SK-N-SH treated with all-trans-retinoic acid at 6 μM for 48 hours (cell line): ENCODE measurements at regions not wholly inside any gene's neighbourhood (a gene's known extent, or its start where the extent isn't known, plus 50 kb on each side); places are given as distances from the start of the nearest gene placed in this dataset.

Experiments
- ATAC-seq: fragments of 200-7000 bp; cut with Tn5 transposase; 3 replicates; pipeline ENCODE4 v1.9.1; 2020; ENCODE audit warnings: mild to moderate bottlenecking, moderate library complexity
- ARNTL ChIP-seq: fragments of 450-650 bp; formaldehyde crosslinking; IDR thresholded peaks from 2 replicates; pipeline ENCODE4 v1.5.0; 2020; ENCODE audit warnings: low read depth, mild to moderate bottlenecking, moderate library complexity, borderline replicate concordance
- BACH2 ChIP-seq: fragments of 250-450 bp; sonication (Bioruptor Pico); IDR thresholded peaks from 2 replicates; pipeline ENCODE4 v1.9.0; 2021; ENCODE audit warnings: mild to moderate bottlenecking, borderline replicate concordance
- CREB5 ChIP-seq: fragments of 250-450 bp; sonication (Bioruptor Pico); IDR thresholded peaks from 2 replicates; pipeline ENCODE4 v1.5.1; 2020; ENCODE audit warnings: low read depth, mild to moderate bottlenecking, moderate library complexity
- CSDC2 ChIP-seq: fragments of 250-450 bp; sonication (Bioruptor Pico); IDR thresholded peaks from 2 replicates; pipeline ENCODE4 v1.5.0; 2020; ENCODE audit warnings: mild to moderate bottlenecking, moderate library complexity
- CSRNP3 ChIP-seq: fragments of 250-450 bp; sonication (Bioruptor Pico); IDR thresholded peaks from 2 replicates; pipeline ENCODE4 v1.5.1; 2021; ENCODE audit warnings: mild to moderate bottlenecking, moderate library complexity
- ESRRG ChIP-seq: fragments of 250-450 bp; sonication (Bioruptor Pico); IDR thresholded peaks from 2 replicates; pipeline ENCODE4 v1.6.1; 2021; ENCODE audit warnings: mild to moderate bottlenecking
- GLIS3 ChIP-seq: fragments of 250-450 bp; sonication (Bioruptor Pico); IDR thresholded peaks from 2 replicates; pipeline ENCODE4 v1.5.0; 2020; ENCODE audit warnings: mild to moderate bottlenecking, moderate library complexity
- ISL1 ChIP-seq: fragments of 250-450 bp; sonication (Bioruptor Pico); IDR thresholded peaks from 2 replicates; pipeline ENCODE4 v2.1.2; 2022; ENCODE audit warnings: mild to moderate bottlenecking, moderate library complexity
- OSR1 ChIP-seq: fragments of 250-450 bp; sonication (Bioruptor Pico); IDR thresholded peaks from 2 replicates; pipeline ENCODE4 v1.8.0; 2022; ENCODE audit warnings: moderate library complexity, mild to moderate bottlenecking, inconsistent platforms
- PATZ1 ChIP-seq: fragments of 250-450 bp; sonication (Bioruptor Pico); IDR thresholded peaks from 2 replicates; pipeline ENCODE4 v1.8.0; 2020; ENCODE audit warnings: mild to moderate bottlenecking, moderate library complexity, borderline replicate concordance
- POU6F1 ChIP-seq: fragments of 250-450 bp; sonication (Bioruptor Pico); IDR thresholded peaks from 2 replicates; pipeline ENCODE4 v1.8.0; 2021; ENCODE audit warnings: low read depth, mild to moderate bottlenecking, moderate library complexity, borderline replicate concordance
- PPARA ChIP-seq: fragments of 250-450 bp; sonication (Bioruptor Pico); IDR thresholded peaks from 2 replicates; pipeline ENCODE4 v1.5.0; 2020; ENCODE audit warnings: mild to moderate bottlenecking, borderline replicate concordance
- RARB ChIP-seq: fragments of 250-450 bp; sonication (Bioruptor Pico); IDR thresholded peaks from 2 replicates; pipeline ENCODE4 v1.8.0; 2021; ENCODE audit warnings: mild to moderate bottlenecking, moderate library complexity
- SNAI2 ChIP-seq: fragments of 250-450 bp; sonication (Bioruptor Pico); IDR thresholded peaks from 2 replicates; pipeline ENCODE4 v1.5.0; 2020; ENCODE audit warnings: mild to moderate bottlenecking, moderate library complexity
- TCF4 ChIP-seq: fragments of 250-450 bp; sonication (Bioruptor Pico); IDR thresholded peaks from 2 replicates; pipeline ENCODE4 v1.8.0; 2021; ENCODE audit warnings: mild to moderate bottlenecking, moderate library complexity, borderline replicate concordance
- TOX ChIP-seq: fragments of 250-450 bp; sonication (Bioruptor Pico); IDR thresholded peaks from 2 replicates; pipeline ENCODE4 v1.8.0; 2021; ENCODE audit warnings: mild to moderate bottlenecking, moderate library complexity, borderline replicate concordance
- ZC3H10 ChIP-seq: fragments of 250-450 bp; sonication (Bioruptor Pico); IDR thresholded peaks from 2 replicates; pipeline ENCODE4 v1.5.1; 2021; ENCODE audit warnings: mild to moderate bottlenecking, moderate library complexity
- ZFP3 ChIP-seq: fragments of 250-450 bp; sonication (Bioruptor Pico); IDR thresholded peaks from 2 replicates; pipeline ENCODE4 v1.5.0; 2020; ENCODE audit warnings: mild to moderate bottlenecking, moderate library complexity
- ZFP30 ChIP-seq: fragments of 450-650 bp; formaldehyde crosslinking; IDR thresholded peaks from 2 replicates; pipeline ENCODE4 v1.5.0; 2022; ENCODE audit warnings: mild to moderate bottlenecking, moderate library complexity
- ZNF565 ChIP-seq: fragments of 450-650 bp; formaldehyde crosslinking; conservative IDR thresholded peaks from 2 replicates; pipeline ENCODE4 v1.5.0; 2020; ENCODE audit warnings: low read depth, mild to moderate bottlenecking, moderate library complexity
- ZNF70 ChIP-seq: fragments of 450-650 bp; formaldehyde crosslinking; IDR thresholded peaks from 2 replicates; pipeline ENCODE4 v1.5.0; 2020; ENCODE audit warnings: mild to moderate bottlenecking, moderate library complexity
- ZNF8 ChIP-seq: fragments of 450-650 bp; formaldehyde crosslinking; IDR thresholded peaks from 2 replicates; pipeline ENCODE4 v1.5.0; 2020; ENCODE audit warnings: mild to moderate bottlenecking, moderate library complexity

GRCh38 chr16:26731729-26732128 lies 335.0 kb upstream of the C16orf82 start (continued):
- no peak for TF ChIP-seq OSR1 (CRISPR knock-in tag)
- TF ChIP-seq ARNTL (CRISPR knock-in tag) = no peak
- no peak for TF ChIP-seq POU6F1 (CRISPR knock-in tag)
- TF ChIP-seq TCF4 = no peak
- TF ChIP-seq ZNF8 (CRISPR knock-in tag) = no peak

- no peak for ATAC-seq
These were observed 333.0 kb upstream of the C16orf82 start for GRCh38 chr16:26733710-26734109.

GRCh38 chr16:26735521-26735920 lies 331.2 kb upstream of the C16orf82 start:
- no peak for ATAC-seq
- no peak for TF ChIP-seq ISL1 (CRISPR knock-in tag)
- no peak for TF ChIP-seq ZFP3 (CRISPR knock-in tag)
- no peak for TF ChIP-seq ESRRG
- no peak for TF ChIP-seq CREB5 (CRISPR knock-in tag)
- TF ChIP-seq PPARA (CRISPR knock-in tag) = no peak
- no peak for TF ChIP-seq PATZ1
- no peak for TF ChIP-seq CSRNP3
- no peak for TF ChIP-seq TCF4
- no peak for TF ChIP-seq ZNF8 (CRISPR knock-in tag)
- TF ChIP-seq ZFP30 (CRISPR knock-in tag) = no peak
- TF ChIP-seq SNAI2 (CRISPR knock-in tag) = no peak
- TF ChIP-seq GLIS3 (CRISPR knock-in tag) = no peak
- no peak for TF ChIP-seq CSDC2 (CRISPR knock-in tag)
- TF ChIP-seq ARNTL (CRISPR knock-in tag) = no peak
- no peak for TF ChIP-seq TOX (CRISPR knock-in tag)
- TF ChIP-seq OSR1 (CRISPR knock-in tag) = no peak
- TF ChIP-seq ZC3H10 = no peak
- no peak for TF ChIP-seq ZNF70 (CRISPR knock-in tag)

More at GRCh38 chr16:26733710-26734109, 333.0 kb upstream of the C16orf82 start:
- TF ChIP-seq GLIS3 (CRISPR knock-in tag) (no peak), ZNF565 (no peak), ZC3H10 (no peak), CREB5 (CRISPR knock-in tag) (no peak), CSDC2 (CRISPR knock-in tag) (no peak), SNAI2 (CRISPR knock-in tag) (no peak), ISL1 (CRISPR knock-in tag) (no peak), PPARA (CRISPR knock-in tag) (no peak), RARB (CRISPR knock-in tag) (no peak), TCF4 (no peak), TOX (CRISPR knock-in tag) (no peak)
- TF ChIP-seq, all 23 proteins: peak for 0

GRCh38 chr16:26736084-26736483 lies 330.6 kb upstream of the C16orf82 start:
- ATAC-seq = no peak
- TF ChIP-seq ZC3H10 (no peak), BACH2 (CRISPR knock-in tag) (no peak), TOX (CRISPR knock-in tag) (no peak), CSDC2 (CRISPR knock-in tag) (no peak), PATZ1 (no peak), ZNF70 (CRISPR knock-in tag) (no peak), ZNF565 (no peak), TCF4 (no peak), ZNF8 (CRISPR knock-in tag) (no peak), RARB (CRISPR knock-in tag) (no peak)
